Panc1 (cell line): ENCODE measurements at regions not wholly inside any gene's neighbourhood (a gene's known extent, or its start where the extent isn't known, plus 50 kb on each side); places are given as distances from the start of the nearest gene placed in this dataset.

Experiments used
- ATAC-seq: fragments of 200-7000 bp; cut with Tn5 transposase; 2 replicates; pipeline ENCODE4 v1.9.1; 2020; ENCODE audit warnings: mild to moderate bottlenecking, moderate library complexity
- BruUV-seq: library from RNA; stranded (reverse); fragments of 400-500 nt; replicated peaks from 2 replicates; lab custom pipeline; 2021; lab: Mats Ljungman, UMichigan
- CTCF ChIA-PET: fragments of 300-600 bp; sonication (Branson Sonifier 250); formaldehyde crosslinking; loops from one replicate; lab custom pipeline; 2022; ENCODE audit warnings: antibody characterized with exemption; lab: Charles Lee
- POLR2A ChIA-PET: fragments of 300-600 bp; sonication (Branson Sonifier 250); formaldehyde crosslinking; loops from one replicate; lab custom pipeline; 2022; ENCODE audit warnings: antibody characterized with exemption; lab: Charles Lee
- DNase-seq: peaks from one replicate; pipeline ENCODE4 v3.0.0-alpha.2; 2010; ENCODE audit warnings: low read depth, low spot score
- H3K27ac ChIP-seq: 2 replicates; pipeline ENCODE4 v1.5.1; 2011; ENCODE audit warnings: mild to moderate bottlenecking, low read length, inconsistent platforms
- H3K27me3 ChIP-seq: fragments of 200-500 bp; sonication (Bioruptor generic); 2 replicates; pipeline ENCODE4 v1.6.0; 2014; ENCODE audit warnings: low read length, inconsistent platforms; ENCODE audit not compliant: control insufficient read depth, insufficient read depth
- H3K36me3 ChIP-seq: fragments of 200-500 bp; sonication (Bioruptor generic); 2 replicates; pipeline ENCODE4 v1.5.1; 2014; ENCODE audit warnings: inconsistent platforms, mild to moderate bottlenecking, low read length, moderate library complexity; ENCODE audit not compliant: control insufficient read depth, insufficient read depth
- H3K4me1 ChIP-seq: 2 replicates; pipeline ENCODE4 v1.5.1; 2011; ENCODE audit warnings: inconsistent platforms, mild to moderate bottlenecking, low read length, moderate library complexity; ENCODE audit not compliant: control insufficient read depth, insufficient read depth
- H3K4me3 ChIP-seq, 2 experiments: 2 replicates each; pipeline ENCODE4 v1.5.1; 2011 to 2012; ENCODE audit warnings: low read depth in 2 of 2, low read length in 2 of 2, mild to moderate bottlenecking in 2 of 2, inconsistent platforms in 1 of 2, moderate library complexity in 1 of 2
- H3K9me3 ChIP-seq: fragments of 200-500 bp; sonication (Bioruptor generic); 2 replicates; pipeline ENCODE4 v1.5.1; 2014; ENCODE audit warnings: low read depth, mild to moderate bottlenecking, inconsistent platforms, low read length, moderate library complexity; ENCODE audit not compliant: control insufficient read depth, insufficient read depth
- POLR2AphosphoS5 ChIP-seq: IDR thresholded peaks from 2 replicates; pipeline ENCODE4 v1.6.1; 2012; ENCODE audit warnings: mild to moderate bottlenecking, low read depth, low read length, moderate library complexity
- SIN3A ChIP-seq: IDR thresholded peaks from 2 replicates; pipeline ENCODE4 v1.6.1; 2012; ENCODE audit warnings: low read depth, mild to moderate bottlenecking, low read length, moderate library complexity, borderline replicate concordance; ENCODE audit not compliant: insufficient read depth
- TCF7L2 ChIP-seq: IDR thresholded peaks from 2 replicates; pipeline ENCODE4 v1.6.1; 2011; ENCODE audit warnings: mild to moderate bottlenecking, low read depth, low read length, inconsistent platforms
- in situ Hi-C: cut with HindIII; loops from 2 replicates; pipeline ENCODE4 v1.10.0; 2016; ENCODE audit warnings: low sequenced_read_pairs, low pct_unique_long_range_greater_than_20kb
- intact Hi-C: fragments of 100-400 bp; cut with micrococcal nuclease; formaldehyde crosslinking; loops from one replicate; pipeline ENCODE4 v1.10.0; 2022; ENCODE audit not compliant: unreplicated experiment
- TF ChIP-seq, protein P1 (sequence below): fragments of 450-650 bp; IDR thresholded peaks from 2 replicates; pipeline ENCODE4 v1.5.1; 2017; ENCODE audit warnings: mild to moderate bottlenecking
- TF ChIP-seq, protein P2 (sequence below), 2 experiments: IDR thresholded peaks; 2 replicates each; pipeline ENCODE4 v1.6.1; 2011 to 2012; ENCODE audit warnings: low read depth in 2 of 2, control low read depth in 1 of 2, low read length in 1 of 2, mild to moderate bottlenecking in 1 of 2, moderate library complexity in 1 of 2; ENCODE audit not compliant: insufficient read depth in 1 of 2

- Histone ChIP-seq H3K4me1 (no peaks in the 10 kb centered on the region), H3K9me3 (no peaks in the 10 kb centered on the region), H3K36me3 (no peaks in the 10 kb centered on the region), H3K27ac (no peak overlapping the region), H3K4me3 (no peak overlapping the region), H3K27me3 (no peaks in the 10 kb centered on the region)
- ChIA-PET POLR2A (no interaction called here), CTCF (no interaction called here)
- no peak for ATAC-seq
- no TSS peak for BruUV-seq
- intact Hi-C loops: no loop called here
- in situ Hi-C loops: no loop called here
- DNase-seq: no peak
- TF ChIP-seq SIN3A (no peak), POLR2AphosphoS5 (no peak), TCF7L2 (no peak)
- TF ChIP-seq, protein P1, sequence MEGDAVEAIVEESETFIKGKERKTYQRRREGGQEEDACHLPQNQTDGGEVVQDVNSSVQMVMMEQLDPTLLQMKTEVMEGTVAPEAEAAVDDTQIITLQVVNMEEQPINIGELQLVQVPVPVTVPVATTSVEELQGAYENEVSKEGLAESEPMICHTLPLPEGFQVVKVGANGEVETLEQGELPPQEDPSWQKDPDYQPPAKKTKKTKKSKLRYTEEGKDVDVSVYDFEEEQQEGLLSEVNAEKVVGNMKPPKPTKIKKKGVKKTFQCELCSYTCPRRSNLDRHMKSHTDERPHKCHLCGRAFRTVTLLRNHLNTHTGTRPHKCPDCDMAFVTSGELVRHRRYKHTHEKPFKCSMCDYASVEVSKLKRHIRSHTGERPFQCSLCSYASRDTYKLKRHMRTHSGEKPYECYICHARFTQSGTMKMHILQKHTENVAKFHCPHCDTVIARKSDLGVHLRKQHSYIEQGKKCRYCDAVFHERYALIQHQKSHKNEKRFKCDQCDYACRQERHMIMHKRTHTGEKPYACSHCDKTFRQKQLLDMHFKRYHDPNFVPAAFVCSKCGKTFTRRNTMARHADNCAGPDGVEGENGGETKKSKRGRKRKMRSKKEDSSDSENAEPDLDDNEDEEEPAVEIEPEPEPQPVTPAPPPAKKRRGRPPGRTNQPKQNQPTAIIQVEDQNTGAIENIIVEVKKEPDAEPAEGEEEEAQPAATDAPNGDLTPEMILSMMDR: no peak
- TF ChIP-seq, protein P2, sequence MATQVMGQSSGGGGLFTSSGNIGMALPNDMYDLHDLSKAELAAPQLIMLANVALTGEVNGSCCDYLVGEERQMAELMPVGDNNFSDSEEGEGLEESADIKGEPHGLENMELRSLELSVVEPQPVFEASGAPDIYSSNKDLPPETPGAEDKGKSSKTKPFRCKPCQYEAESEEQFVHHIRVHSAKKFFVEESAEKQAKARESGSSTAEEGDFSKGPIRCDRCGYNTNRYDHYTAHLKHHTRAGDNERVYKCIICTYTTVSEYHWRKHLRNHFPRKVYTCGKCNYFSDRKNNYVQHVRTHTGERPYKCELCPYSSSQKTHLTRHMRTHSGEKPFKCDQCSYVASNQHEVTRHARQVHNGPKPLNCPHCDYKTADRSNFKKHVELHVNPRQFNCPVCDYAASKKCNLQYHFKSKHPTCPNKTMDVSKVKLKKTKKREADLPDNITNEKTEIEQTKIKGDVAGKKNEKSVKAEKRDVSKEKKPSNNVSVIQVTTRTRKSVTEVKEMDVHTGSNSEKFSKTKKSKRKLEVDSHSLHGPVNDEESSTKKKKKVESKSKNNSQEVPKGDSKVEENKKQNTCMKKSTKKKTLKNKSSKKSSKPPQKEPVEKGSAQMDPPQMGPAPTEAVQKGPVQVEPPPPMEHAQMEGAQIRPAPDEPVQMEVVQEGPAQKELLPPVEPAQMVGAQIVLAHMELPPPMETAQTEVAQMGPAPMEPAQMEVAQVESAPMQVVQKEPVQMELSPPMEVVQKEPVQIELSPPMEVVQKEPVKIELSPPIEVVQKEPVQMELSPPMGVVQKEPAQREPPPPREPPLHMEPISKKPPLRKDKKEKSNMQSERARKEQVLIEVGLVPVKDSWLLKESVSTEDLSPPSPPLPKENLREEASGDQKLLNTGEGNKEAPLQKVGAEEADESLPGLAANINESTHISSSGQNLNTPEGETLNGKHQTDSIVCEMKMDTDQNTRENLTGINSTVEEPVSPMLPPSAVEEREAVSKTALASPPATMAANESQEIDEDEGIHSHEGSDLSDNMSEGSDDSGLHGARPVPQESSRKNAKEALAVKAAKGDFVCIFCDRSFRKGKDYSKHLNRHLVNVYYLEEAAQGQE (IDR thresholded peaks at IDR 0.05; ENCODE audit: insufficient read depth in 1 of 2, low read depth in 2 of 2, low read length in 1 of 2): no peak
Observed at GRCh38 chr13:107642831-107643230, 572.5 kb downstream of the LIG4 start.

GRCh38 chr13:107641574-107641973 lies 573.8 kb downstream of the LIG4 start:
- no peaks in the 10 kb centered on the region for H3K36me3 ChIP-seq
- TF ChIP-seq, protein P2 (IDR thresholded peaks at IDR 0.05; ENCODE audit: insufficient read depth in 1 of 2, low read depth in 2 of 2, low read length in 1 of 2): no peak
- TF ChIP-seq SIN3A (no peak), TCF7L2 (no peak), POLR2AphosphoS5 (no peak)
- TF ChIP-seq, protein P1: no peak
- POLR2A ChIA-PET: no interaction called here
- no peaks in the 10 kb centered on the region for H3K27me3 ChIP-seq
- no peaks in the 10 kb centered on the region for H3K4me1 ChIP-seq
- in situ Hi-C loops: no loop called here
- no peak overlapping the region for H3K4me3 ChIP-seq
- no peak for ATAC-seq
- no TSS peak for BruUV-seq
- H3K27ac ChIP-seq: no peak overlapping the region
- H3K9me3 ChIP-seq: no peaks in the 10 kb centered on the region
- CTCF ChIA-PET: no interaction called here
- no peak for DNase-seq
- intact Hi-C loops: no loop called here
